Stromal cell of bone marrow (primary cell): ENCODE measurements at regions not wholly inside any gene's neighbourhood (a gene's known extent, or its start where the extent isn't known, plus 50 kb on each side); places are given as distances from the start of the nearest gene placed in this dataset.
"Not testable (repeated sequence)": the region's sequence is repeated elsewhere in the genome, so short reads cannot be mapped to it uniquely, and the experiment has no call there.

Source experiments
- DNase-seq: peaks from one replicate; pipeline ENCODE4 v3.0.0-alpha.2; 2012; ENCODE audit warnings: low read depth

DNA sequence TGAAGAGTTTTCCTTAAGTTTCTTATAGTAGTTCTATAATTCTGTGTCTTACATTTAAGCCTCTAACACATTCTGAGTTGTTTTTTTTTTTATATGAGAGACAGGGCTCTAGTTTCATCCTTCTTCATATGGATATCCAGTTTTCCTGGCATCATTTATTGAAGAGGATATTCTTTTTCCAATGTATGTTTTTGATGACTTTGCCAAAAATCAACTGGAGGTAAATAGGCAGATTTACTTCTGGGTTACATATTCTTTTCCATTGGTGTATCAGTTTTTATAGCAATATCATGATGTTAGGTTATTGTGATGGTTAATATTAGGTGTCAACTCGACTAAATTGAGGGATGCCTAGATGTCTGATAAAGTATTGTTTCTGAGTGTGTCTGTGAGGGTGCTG lies 650.7 kb upstream of the GRID2 start:
- no peak for DNase-seq

GRCh38 chr4:91681091-91681490 lies 622.7 kb upstream of the GRID2 start:
- no peak for DNase-seq

GRCh38 chr4:91681544-91681943 lies 622.2 kb upstream of the GRID2 start:
- no peak for DNase-seq

DNA sequence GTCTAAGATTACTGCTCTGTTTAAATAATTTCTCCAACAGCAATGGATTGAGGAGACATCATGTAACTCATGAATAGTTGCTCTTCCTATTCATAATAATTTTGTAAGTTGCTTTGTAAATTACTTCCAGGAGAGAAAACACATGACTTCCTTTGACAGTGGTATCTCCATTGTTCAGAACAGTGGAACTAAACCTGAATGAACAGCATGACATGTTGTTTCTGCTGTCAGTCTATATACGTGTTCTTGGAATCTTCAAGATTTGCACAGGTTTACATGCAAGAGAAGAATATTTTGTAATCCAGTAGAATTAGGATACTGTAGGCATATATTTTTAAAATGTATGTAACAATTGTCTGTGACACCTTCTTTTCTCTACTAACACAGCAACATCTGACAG lies 618.8 kb upstream of the GRID2 start:
- no peak for DNase-seq

DNA sequence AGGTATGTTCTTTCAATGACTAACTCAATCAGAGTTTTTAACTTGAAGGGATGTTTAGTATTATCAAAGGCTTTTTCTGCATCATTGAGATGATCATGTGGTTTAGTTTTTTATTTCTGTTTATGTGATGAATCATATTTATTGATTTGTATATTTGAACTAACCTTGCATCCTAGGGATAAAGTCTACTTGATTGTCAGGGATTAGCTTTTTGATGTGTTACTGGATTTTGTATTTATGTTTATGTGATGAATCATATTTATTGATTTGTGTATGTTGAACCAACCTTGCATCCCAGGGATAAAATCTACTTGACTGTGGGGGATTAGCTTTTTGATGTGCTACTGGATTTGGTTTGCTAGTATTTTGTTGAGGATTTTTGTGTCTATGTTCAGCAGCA lies 615.4 kb upstream of the GRID2 start:
- no peak for DNase-seq

DNA sequence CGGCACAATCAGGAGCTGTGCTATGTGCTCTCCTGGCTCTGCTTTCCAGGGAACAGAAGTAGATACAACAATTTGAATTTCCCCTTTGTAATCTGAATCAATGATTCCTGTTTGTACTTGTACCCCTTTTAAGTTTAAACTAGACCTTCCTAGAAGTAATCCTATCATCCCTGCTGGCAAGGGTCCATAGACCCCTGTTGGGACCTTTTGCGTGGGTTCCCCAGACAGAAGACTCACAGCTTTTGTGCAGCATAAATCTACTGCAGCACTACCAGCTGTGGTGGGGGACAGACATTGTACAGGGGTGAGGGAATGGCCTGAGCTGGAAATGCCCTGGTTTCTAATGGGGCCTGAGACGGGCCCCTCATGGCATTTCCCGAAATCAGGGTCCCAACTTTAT lies 604.1 kb upstream of the GRID2 start:
- not testable (repeated sequence) for DNase-seq

DNA sequence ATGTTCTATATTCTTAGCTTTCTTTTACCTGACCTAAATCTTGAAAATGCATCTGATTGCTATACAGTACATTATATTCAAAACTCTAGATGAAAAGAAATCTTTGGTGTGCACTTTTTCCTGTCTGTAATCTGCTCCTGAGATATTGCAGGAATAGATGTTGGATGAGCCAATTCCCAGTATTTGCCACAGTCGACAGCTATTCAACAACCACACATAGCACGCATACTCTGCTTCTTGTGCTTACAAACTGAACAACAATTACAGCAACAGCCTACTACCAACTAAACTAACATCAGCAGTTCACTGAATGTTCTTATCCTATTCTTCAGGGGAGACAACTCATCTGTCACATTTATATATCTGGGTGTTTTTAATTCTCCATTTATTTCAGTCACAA lies 573.9 kb upstream of the GRID2 start:
- no peak for DNase-seq

DNA sequence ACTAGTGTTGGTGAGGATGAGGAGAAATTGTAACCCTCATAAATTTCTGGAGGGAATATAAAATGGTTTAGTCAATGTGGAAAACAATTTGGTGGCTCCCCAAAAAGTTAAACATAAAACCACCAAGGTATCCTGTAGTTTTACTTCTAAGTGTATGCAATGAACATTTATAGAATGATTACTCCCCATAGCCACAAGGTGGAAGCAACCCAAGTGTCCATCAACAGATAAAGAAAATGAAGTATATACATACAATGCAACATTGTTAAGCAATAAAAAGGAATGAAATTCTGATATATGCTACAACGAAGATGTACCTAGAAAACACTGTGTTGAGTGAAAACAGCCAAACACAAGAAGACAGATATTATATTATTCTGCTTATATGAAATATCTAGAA lies 569.1 kb upstream of the GRID2 start:
- DNase-seq, result no peak

GRCh38 chr4:91738831-91739230 lies 564.9 kb upstream of the GRID2 start:
- DNase-seq, result not testable (repeated sequence)

DNA sequence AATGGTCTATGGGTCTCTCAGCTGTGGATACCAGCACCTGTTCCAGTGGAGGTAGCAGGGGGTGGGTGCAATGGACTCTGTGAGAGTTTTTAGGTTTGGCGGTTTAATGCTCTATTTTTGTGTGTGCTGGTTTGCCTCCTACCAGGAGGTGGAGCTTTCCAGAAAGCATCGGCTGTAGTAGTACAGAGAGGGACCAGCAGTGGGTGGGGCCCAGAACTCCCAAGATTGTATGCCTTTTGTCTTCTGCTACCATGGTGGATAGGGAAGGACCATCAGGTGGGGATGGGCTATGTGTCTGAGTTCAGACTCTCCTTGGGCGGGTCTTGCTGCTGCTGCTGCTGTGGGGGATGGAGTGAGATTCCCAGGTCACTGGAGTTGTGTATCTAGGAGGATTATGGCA lies 557.2 kb upstream of the GRID2 start:
- no peak for DNase-seq

GRCh38 chr4:91751961-91752360 lies 551.8 kb upstream of the GRID2 start:
- DNase-seq, result no peak

- DNase-seq, result no peak
Measured at GRCh38 chr4:91754716-91755115, 549.0 kb upstream of the GRID2 start.

DNA sequence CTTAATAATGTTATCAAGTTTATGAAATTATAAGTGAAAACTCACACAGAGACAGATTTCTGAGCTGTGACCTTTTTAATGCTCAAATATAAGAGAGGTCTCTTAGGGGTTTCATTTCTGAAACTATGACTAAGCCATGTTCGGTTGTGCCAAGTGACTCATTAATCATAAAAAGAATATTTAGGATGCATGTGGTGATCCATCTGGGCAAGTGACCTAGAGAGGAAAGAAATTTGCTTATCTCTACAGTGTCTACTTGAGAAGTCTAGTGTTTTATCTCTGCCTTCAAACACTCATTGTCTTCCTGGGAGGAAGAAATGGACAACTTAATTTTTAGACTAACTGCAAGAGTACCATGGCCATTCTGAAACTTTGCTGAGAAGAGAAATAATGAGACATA lies 545.3 kb upstream of the GRID2 start:
- peak; percentile 16 for DNase-seq

GRCh38 chr4:91764085-91764484 lies 539.7 kb upstream of the GRID2 start:
- no peak for DNase-seq

DNA sequence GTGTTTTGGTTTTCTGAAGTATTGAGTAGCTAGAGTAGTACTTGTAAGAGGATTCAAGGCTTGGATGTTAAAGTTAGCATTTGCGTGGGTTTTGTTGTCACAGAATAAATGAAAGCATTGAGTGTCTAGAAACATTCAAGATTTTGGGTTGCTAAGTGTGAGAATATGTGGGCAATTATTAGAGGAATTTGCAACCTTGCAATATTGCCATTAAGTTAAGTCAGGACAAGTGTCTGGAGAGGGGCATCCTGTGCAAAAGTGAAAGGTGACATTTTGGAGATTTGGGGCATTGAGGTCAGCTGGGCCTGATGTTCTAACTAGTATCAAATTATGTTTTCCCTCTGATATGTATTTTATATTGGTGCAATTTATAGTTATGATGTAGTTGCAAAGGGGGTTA lies 533.9 kb upstream of the GRID2 start:
- DNase-seq, result no peak

- not testable (repeated sequence) for DNase-seq
Measured at GRCh38 chr4:91791631-91792030, 512.1 kb upstream of the GRID2 start.

GRCh38 chr4:91795947-91796346 lies 507.8 kb upstream of the GRID2 start:
- no peak for DNase-seq

GRCh38 chr4:91812319-91812718 lies 491.4 kb upstream of the GRID2 start:
- no peak for DNase-seq

DNA sequence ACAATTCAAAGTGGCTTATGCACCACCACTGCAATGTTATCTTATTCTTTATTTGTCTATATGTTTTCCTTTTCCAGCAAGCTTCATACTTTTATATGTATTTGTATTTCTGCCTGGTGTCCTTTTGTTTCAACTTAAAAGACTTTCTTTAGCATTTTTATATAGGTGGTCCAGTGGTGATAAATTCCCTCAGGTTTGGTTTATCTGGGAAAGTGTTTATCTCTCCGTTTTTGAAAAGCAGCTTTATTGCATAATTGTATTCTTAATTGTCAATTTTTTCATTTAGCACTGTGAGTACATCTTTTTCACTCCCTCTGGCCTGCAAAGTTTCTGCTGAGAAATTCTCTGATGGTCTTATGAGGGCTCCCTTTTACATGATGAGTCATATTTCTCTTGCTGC lies 479.0 kb upstream of the GRID2 start:
- no peak for DNase-seq

GRCh38 chr4:91826186-91826585 lies 477.6 kb upstream of the GRID2 start:
- peak; percentile 18 for DNase-seq

GRCh38 chr4:91827914-91828313 lies 475.9 kb upstream of the GRID2 start:
- DNase-seq, result no peak

- DNase-seq, result no peak
Measured at GRCh38 chr4:91829531-91829930, 474.2 kb upstream of the GRID2 start.

- DNase-seq, result no peak
Measured at GRCh38 chr4:91830681-91831395, 472.9 kb upstream of the GRID2 start.

- peak; percentile 13 for DNase-seq
Measured at GRCh38 chr4:91837608-91838029, 466.1 kb upstream of the GRID2 start.
